SKM-1 (cell line): ENCODE measurements at regions not wholly inside any gene's neighbourhood (a gene's known extent, or its start where the extent isn't known, plus 50 kb on each side); places are given as distances from the start of the nearest gene placed in this dataset.
A peak's percentile ranks its signal among the peaks of the same experiment; 100 is the strongest.
"Not testable (repeated sequence)": the region's sequence is repeated elsewhere in the genome, so short reads cannot be mapped to it uniquely, and the experiment has no call there.

Source experiments
- DNase-seq: peaks from one replicate; lab custom pipeline; 2025; ENCODE audit not compliant: unreplicated experiment; lab: John Stamatoyannopoulos, UW

DNA sequence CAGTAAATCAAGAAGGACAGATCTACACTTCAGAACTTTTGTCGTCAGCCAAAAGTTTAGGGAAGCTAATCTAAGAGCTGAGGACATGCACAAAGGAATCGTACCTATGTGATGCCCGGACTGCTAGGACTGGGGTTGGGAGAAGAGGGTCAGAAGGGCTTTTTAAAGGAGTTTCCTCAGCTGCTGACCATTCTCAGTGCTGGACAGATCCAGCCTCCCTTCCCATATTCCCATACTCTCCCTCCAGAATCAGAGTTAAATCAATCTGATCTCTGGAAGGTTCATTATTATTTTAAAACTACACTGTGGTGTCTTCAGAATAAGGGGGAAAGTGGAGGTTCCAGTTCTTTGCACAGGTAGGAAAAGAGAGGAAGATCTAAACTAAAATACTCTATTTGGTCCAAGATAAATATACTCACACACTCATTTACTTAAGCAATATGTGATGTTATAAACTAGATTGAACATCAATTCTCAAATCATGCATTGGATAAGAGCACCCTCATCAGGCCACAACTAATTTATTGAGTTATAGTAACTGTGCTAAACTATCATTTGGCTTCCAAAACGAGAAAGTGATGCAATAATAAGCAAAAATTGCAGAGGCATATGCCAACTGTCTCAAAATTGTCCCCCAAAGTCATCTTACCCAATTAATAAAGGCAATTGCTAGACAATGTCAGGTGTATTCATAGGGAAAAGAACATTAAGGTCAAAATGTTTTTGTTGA is 124.7 kb downstream of the HNRNPD start:
- no peak for DNase-seq

- DNase-seq, result no peak
These were observed 126.2 kb downstream of the HNRNPD start for GRCh38 chr4:82247629-82248028.

DNA sequence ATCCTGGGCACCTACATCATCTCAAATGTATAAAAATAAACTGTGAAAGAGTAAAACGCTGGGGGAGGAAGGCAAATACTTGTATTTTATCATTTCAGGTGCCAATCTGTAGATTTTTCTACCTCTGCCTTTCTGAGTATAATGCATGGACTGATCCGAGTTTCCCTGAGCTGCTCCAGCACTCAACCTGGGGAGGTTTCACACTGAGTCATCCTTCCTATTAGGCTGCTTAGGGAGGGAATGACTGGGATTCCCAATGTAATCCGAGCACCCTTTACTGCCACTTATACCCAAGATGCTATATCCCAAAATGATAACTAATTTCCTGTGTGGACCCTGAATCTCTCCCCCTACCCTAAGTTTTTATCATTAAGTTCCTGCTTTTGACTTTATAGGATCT is 126.6 kb downstream of the HNRNPD start:
- no peak for DNase-seq

DNA sequence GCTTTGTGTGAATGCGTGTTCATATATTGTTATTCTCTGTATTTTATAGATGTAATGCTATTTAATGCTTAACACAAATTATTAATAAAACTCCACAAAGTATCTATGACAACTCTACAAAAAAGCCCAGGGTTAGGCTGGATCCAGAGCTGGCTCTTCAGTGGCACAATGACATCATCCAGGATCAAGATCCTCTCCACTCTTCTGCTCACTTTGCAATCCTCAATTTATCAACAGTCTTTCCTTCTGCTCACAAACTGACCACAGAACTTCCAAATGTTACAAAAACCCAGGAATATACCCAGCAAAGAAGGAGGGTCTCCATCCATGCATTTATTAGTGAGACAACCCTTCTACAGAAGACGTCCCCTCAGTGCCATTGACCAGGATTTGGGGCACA is 132.3 kb downstream of the HNRNPD start:
- no peak for DNase-seq

DNA sequence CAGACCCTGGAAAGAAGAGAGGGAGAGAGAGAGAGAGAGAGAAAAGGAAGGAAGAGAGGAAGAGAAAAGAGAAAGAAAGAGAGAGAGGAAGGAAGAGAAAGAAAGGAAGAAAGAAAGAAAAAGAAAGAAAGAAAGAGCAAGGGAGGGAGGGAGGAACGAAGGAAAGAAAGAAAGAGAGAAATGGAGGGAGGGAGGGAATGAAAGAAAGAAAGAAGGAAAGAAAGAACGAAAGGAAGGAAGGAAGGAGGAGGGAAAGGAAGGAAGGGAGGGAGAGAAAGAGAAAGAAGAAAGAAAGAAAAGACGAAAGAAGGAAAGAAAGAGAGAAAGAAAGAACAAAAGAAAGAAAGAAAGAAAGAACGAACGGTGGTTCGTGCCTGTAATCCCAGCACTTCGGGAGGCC is 133.4 kb downstream of the HNRNPD start:
- no peak for DNase-seq

DNA sequence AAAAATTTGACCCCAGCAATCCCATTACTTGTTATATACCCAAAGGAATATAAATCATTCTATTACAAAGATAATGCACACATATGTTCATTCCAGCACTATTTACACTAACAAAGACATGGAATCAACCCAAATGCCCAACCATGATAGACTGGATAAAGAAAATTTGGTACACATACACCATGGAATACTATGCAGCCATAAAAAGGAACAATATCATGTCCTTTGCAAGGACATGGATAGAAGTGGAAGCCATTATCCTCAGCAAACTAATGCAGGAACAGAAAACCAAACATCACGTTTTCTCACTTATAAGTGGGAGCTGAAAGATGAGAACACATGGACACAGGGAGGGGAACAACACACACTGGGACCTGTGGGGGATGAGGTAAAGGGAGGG is 136.6 kb downstream of the HNRNPD start:
- not testable (repeated sequence) for DNase-seq

DNA sequence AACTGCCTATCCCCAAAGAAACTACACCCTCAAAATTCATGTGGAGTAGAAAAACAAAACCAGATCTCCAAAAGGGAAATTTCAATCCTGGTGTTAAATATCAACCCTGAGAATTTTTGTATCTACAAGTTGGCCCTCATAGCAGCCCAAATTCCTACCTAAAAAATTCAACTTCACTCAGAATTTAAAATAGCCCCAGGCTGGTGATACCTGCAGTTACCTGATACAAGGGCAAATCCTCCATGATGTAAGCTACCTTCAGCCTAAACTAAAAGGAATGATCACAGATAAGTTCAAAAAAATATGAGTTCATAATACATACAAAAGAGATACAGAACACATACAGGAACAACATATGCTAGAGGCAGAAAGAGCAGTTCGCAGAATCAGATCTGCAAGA is 138.4 kb downstream of the HNRNPD start:
- no peak for DNase-seq

DNA sequence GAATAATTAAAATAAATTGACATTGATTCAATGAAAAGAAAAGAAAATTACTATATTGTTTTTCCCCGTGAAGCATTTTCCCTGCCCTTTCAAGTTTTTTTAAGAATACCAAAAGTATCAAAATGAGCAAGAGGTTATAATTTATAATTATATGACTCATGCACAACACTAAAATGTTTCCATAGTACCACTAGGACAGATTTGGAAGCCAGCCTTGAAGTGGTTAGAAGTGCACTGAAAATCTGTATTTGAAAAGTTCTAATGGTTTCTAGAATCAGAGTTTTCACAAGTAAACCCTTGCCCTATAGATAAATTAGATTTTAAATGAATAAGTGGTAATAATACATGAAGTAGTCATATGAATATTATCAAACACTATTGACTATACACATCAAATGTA is 140.9 kb downstream of the HNRNPD start:
- no peak for DNase-seq

DNA sequence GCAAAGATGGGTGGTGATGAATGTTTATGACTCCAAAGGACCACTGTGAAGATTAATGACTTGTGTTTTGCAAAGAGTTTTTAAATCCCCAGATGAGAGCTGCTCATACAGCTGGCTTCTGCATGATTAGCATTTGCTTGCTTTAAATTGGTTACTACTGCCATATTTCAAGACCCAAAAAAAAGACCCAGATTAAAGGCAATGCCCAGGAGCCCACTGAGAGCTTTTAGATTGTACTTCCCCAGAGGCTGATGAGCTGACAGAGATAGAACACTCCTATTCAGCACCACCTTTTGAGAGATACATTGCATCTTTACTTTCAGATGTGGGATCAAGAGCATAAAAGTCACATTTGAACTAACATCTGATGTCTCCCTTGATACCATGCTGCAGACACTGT is 142.0 kb downstream of the HNRNPD start:
- DNase-seq, result no peak

GRCh38 chr4:82230306-82230705 is 143.5 kb downstream of the HNRNPD start:
- no peak for DNase-seq

DNA sequence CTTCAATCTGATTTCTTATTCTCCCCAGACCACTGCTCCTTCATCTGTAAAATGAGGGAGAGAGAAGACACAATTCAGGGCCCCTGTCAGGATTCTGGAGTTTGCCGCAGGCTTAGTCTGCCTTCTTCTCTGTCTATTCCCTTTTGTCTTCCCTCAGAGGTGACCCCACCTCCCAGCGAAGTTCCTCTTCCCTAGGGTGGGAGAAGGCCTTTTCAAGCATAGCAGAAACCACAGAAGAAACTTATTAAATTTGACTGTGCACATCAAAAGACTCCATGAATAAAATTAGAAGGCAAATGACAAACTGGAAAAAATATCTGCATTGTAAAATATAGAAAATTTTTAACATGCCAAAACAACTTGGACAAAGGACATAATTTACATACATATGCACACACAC is 148.8 kb downstream of the HNRNPD start:
- DNase-seq, result no peak

- DNase-seq, result peak; percentile 80
These were observed 150.1 kb downstream of the HNRNPD start for GRCh38 chr4:82223715-82224114.

DNA sequence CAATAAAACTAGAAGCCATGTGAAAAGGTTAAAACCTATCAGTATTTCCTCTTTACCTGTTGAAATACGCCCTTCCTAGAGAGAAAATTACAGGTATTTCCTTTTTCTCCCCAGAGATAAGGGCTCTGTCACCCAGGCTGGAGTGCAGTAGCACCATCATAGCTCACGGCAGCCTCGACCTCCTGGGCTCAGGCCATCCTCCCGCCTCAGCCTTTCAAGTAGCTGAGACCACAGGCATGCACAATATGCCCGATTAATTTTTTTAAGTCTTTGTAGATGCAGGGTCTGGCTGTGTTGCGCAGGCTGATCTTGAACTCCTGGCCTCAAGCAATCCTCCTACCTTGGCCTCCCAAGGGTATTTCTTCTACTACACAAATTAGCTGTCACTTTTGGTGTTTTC is 154.4 kb downstream of the HNRNPD start:
- DNase-seq, result no peak

- DNase-seq, result no peak
These were observed 155.6 kb downstream of the HNRNPD start for GRCh38 chr4:82217986-82218715.

GRCh38 chr4:82216219-82216618 is 157.6 kb downstream of the HNRNPD start:
- DNase-seq, result no peak

DNA sequence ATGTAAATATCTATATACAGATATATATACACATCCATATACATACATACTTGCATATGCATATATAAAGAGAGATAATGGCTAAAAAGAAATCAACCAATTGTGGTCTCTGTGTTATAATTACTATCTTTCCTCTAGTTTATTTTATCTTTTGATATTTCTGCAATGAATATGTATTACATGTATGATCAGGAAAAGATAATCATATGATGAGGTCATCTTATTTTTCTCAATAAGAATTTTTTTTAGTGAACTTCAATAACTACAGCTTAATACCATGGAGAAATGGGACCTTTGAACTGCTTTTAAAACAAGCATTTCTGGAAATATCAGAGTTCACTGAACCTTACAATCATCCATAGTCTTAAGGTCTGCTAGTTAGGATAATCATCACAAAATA is 158.0 kb downstream of the HNRNPD start:
- no peak for DNase-seq

DNA sequence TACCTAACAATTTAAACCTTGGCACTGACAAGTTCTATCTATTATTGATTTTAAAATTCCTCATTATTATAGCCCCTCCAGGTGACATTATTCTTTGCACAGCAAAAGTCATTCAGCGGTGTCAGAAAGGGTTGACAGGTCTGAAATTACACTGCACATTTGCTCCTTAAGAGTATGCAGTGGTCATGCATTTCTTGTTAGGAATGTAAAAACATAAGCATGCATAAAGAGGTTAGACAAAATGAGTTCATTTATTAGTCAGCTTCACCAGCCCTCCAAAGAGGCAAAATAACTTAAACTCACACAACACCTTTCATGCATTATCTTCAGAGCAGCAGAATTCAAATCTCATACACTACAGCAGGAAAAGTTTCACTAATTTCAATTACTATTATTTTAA is 158.8 kb downstream of the HNRNPD start:
- no peak for DNase-seq

DNA sequence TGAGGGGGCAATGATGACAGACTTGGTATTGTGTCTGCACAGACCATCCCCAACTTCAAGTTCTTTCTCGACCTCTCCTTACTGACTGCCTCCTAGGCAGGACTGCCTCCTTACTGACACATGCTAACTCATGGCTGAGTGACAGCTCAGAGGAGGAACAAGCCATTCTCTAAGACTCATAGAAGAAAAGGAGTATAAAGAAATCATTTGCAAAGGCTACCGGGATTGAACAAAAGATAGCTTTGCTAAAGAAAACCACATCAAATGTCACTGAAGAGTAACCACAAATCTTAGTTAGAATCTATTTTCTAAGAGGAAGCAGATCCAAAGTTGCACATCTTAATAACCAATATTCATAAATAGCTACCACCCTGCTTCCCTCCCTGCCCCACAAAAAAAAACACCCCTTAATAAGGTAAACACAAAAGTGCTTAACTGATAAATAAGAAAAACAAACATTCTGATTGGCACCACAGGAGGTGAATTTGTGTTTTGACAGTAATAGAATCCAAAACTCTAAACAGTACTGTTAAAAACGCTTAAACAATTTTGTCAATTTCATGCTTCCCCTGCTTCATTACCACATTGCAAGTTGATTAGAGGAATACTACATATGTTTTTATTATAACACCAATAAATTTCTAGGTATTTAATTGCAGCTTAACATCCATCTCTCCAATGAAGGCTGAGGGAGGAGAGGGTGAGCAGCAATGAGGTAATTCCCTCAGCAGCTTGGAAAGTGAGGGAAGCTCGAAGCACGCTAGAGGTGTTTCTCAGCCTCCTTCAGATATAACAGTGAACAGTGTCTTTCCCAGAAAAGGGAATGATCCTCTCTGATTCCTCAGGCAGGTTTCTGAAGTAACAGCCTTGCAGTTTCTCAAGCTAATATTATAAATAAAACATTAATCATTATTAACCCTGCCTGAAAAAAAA is 160.0 kb downstream of the HNRNPD start:
- DNase-seq, result no peak

DNA sequence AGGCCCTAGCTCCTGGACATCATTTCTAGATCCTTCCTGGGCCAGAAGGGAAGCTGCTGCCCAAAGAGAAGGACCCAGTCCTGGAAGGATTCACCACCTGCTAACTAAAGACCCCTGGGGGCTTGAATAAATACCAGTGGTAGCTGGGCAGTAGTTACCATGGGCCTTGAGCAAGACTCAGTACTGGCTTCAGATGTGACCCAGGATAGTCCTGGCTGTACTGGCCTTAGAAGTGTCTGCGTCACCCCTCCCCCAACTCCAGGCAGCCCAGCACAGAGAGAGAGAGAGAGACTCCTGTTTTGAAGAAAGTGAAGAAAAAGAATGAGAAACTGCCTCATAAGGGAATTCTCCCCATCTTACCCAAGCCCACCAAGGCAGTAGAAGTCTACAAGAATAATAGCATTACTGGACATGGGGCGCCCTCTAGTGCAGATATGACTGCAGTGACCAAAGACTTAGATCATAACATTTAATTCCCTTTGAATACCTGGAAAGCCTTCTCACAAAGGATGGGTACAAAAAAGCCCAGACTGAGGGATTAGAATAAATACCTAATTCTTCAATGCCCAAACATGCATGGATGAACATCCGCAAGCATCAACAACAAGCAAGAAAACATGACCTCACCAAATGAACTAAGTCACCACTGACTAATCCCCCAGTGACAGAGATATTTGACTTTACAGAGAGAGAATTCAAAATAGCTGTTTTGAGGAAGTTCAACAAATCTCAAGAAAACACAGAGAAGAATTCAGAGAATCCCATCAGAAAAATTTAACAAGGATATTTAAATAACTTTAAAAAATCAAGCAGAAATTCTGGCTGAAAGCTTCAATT is 171.8 kb downstream of the HNRNPD start:
- peak; percentile 62 for DNase-seq

- DNase-seq, result no peak
These were observed 172.5 kb downstream of the HNRNPD start for GRCh38 chr4:82201303-82201702.

DNA sequence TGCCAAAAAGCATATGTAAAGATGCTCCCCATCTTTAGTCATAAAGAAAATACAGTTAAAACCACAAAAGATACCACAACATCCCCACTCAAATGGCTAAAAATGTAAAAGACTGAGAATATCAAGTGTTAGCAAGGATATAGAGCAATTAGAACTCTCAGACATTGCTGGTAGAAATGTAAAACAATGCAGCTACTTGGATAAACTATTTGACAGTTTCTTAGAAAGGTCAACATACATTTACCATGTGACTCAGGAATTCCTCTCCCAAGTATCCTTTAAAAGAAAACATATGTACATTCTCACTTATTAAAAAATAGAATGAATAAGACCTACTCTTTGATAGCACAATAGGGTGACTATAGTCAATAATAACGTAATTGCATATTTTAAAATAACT is 173.7 kb downstream of the HNRNPD start:
- DNase-seq, result no peak
